ENCODE measurements at regions not wholly inside any gene's neighbourhood (a gene's known extent, or its start where the extent isn't known, plus 50 kb on each side); places are given as distances from the start of the nearest gene placed in this dataset.

GRCh38 chr2:105573910-105574655 is 170.6 kb upstream of the NCK2 start (continued):
- no peak for TF ChIP-seq E2F6 (IDR thresholded peaks at IDR 0.05)
- no peak for TF ChIP-seq TAF1 (IDR thresholded peaks at IDR 0.05; ENCODE audit: low read depth, low read length)
- TF ChIP-seq CEBPB (IDR thresholded peaks at IDR 0.05; ENCODE audit: low read depth, low read length): no peak
- no peak for TF ChIP-seq FOSL1 (IDR thresholded peaks at IDR 0.05; ENCODE audit: insufficient read depth, low read depth, low read length)
